ENCODE measurements at regions not wholly inside any gene's neighbourhood (a gene's known extent, or its start where the extent isn't known, plus 50 kb on each side); places are given as distances from the start of the nearest gene placed in this dataset.
"Not testable (repeated sequence)": the region's sequence is repeated elsewhere in the genome, so short reads cannot be mapped to it uniquely, and the experiment has no call there.

DNA sequence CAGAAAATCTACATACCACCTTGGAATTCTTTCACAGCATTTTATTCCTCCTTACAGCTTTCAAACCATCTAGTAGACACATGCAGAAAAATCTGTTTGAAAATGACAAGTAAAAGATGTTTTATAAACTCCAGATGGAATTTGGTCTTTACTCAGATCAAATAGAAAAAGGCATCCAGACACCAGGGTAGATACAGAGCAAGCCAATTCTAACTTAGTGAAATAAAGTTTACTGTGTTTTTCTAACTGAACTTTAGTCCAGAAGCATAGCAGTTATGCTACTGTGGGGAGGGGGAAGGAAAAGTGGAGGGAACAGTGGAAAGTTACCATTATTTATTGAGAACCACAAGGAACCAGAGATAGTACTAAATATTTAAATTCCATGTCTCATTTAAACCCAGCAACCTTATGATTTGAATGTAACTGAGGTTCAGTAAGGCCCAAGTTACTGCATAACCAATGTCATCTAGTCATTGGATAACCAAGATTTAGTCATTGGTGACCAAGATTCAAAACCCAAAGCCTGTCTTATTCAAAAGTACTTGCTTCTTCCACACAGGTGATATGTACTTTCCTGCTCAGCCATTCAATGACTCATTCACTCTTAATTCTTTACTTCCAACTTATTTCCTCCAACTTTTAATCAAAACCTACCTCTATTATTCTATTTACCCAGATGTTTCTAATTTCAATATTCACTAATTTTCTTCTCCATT lies 57.7 kb downstream of the RAD51AP2 start:
- no peak for DNase-seq

DNA sequence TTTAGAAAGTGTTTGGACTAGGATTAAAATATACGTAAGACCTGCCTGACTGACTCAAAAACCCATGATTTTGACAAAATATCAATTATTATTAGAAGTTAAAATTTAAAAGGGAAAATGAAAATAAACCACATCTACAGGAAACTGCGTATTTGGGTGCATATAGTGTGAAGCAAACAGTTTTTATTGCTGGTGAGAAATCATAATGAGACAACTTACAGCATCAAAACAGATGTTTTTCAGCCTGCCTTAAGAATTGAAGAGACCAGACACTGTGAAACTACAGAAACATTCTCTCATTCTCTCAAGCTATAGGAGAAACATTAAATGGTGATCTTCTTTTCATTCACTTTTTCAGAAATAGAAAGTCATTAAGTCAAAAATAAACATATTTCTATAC lies 62.9 kb downstream of the RAD51AP2 start:
- DNase-seq, result no peak

DNA sequence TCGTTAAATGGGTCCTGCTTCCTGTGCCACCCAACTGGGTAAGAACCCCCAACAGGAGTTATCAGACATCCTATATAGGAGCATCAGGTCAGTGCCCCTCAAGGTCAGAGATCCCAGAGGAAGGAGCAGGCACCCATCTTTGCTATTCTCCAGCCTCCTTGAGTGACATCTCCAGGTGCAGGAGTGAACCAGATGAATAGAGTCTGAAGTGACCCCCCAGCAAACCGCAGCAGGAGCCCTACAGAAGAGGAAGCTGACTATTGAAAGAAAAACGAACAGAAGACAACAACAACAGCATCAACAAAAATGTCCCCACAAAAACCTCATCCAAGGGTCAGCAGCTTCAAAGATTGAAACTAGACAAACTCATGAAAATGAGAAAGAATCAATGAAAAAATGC lies 72.0 kb downstream of the RAD51AP2 start:
- not testable (repeated sequence) for DNase-seq

DNA sequence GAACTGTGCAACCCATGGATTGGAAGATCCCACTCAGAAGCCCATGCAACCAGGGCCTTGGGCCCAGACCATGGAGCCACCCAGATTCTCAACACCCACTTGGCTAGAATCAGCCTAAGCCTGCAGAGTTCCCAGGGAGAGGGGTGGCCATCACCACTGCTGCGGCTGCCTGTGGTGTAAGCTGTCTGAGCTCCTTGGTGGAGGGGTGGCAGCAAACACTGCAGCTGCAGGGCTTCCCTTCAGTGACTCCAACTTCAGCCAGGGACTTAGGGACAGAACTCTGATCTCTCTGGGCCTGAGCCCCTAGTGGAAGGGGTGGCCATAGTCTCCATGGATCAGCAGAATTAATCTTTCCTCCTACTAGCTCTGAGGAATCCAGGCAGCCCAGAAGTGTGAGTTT lies 72.5 kb downstream of the RAD51AP2 start:
- DNase-seq, result no peak

DNA sequence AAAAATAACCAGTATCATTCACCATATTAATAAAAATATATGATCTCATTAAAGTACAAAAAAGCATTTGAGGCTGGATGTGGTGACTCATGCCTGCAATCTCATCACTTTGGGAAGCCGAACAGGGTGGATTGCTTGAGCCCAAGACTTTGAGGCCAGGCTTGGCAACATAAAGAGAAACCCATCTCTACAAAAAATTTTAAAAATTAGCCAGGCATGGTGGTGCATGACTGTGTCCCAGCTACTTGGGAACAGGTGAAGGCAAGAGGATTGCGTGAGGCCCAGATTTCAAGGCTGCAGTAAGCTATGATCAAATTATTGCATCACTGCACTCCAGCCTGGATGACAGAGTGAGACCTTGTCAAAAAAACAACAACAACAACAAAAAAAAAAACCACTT lies 75.9 kb downstream of the RAD51AP2 start:
- no peak for DNase-seq

DNA sequence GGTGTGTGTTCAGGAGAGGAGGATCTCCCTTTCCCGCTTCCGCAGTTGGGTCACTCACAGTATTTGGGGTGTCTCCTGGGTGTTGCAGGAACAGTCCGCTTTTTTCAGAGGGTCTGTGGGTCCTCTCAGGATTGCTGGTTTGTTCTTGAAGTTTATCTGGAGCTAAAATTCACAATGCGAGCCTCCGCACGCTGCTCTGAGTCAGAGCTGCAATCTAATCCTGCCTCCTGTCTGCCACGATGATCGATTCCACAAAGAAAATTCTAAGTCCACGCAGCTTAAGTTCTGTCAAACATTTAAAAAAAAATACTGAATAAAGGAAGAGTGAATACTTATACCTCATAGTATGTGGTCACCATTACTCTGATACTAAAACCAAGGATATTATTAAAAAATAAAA lies 76.5 kb downstream of the RAD51AP2 start:
- no peak for DNase-seq

DNA sequence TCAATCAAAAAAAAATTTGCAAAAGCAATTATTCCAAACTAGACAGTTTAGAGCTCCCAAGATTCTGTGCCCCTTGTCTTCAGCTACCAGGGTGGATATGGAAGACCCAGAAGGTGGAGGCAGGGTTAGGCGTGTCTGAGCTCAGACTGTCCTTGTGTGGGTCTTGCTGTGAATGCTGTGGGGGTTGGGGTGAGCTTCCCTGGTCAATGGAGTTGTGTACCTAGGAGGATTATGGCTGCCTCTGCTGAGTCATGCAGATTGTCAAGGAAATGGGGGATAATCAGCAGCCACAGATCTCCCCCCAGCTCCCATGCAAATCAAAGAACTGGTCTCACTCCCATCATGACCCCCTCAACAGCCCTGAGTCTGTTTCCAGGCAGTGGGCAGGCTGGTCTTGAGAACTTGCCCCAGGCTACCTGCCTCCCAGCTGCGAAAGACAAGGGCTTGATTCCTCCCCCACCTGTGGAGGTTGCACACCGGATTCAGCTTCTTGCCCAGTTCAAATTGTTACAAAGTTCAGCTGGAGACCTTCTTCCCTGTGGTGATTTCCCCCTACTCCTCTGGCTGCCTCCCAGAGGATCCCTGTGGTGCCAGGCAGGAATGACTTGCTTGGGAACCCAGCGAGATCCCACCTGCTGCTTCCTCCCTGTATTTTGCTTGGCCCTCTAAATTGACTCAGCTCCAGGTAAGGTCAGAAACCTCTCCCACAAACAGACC lies 77.0 kb downstream of the RAD51AP2 start:
- no peak for DNase-seq

DNA sequence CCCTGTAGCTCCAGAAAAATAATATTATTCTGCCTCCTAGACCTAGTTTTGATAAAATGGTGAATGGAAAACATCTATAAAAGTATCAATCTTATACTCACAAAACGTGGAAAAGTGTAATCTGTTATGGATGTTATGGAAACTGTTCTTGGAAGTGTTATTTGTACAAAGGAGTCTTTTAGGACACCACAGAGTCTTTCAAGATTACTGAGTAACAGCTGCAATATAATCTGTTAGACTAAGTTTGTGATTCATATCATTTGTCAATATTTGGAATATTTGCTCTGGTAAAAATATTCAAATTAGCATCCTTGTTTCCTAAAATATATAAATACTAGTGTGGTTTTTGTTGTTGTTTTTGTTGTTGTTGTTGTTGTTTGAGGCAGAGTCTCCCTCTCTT lies 87.9 kb downstream of the RAD51AP2 start:
- no peak for DNase-seq

DNA sequence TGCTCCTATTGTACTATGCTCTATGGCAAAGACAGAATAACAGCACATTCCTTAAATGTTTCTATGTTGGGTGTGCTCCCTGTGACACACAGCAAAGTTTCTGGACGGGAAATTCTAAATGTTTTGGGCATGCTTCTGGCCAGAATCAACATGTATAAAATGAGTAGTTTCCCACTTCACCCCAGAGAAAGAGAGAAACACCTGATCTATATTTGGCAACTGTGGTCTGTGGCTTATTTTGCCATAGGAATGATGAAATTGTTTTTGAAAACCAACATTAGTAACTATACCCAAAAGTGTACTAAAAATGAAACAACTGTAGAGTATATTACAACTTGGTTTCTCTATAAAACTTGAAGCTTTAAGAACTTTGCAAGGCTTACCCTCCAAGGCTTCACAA lies 89.1 kb downstream of the RAD51AP2 start:
- no peak for DNase-seq

DNA sequence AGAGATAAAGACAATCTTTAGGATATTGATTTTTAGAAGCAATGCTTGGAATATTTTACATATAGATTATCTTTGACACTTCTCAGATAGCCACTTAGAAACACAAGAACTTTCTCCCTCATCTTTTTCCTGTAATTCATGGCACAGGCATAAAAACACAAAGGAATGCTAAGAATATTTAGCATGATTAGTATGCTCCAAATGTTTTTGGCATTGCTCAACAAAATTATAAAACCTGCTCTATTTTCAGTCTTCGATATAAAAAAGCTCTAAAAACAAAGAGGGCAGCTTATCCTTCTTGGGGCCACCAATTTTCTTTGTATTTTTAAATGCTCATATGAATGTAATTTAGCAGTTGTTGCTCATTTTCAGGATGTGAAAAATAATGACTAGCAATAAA lies 90.8 kb downstream of the RAD51AP2 start:
- no peak for DNase-seq

DNA sequence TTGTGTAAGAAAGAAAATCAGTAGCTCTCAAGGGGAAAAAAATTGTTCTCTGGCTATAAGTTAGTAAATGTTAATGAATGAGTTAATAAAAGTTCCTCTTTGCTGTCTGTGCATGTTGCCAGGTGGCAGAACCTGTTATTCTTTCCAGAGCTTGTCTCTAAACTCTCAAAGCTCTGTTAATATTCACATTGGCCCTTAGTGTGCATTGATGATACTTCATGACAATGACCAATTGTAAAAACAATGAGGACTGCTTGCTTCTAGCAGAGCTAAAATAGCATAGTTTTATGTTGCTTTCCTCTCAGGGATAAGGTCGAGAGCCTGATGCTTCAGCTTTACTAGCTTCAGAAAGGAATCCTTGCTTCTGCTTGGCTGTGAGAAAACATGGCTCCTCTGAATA lies 91.5 kb downstream of the RAD51AP2 start:
- no peak for DNase-seq

DNA sequence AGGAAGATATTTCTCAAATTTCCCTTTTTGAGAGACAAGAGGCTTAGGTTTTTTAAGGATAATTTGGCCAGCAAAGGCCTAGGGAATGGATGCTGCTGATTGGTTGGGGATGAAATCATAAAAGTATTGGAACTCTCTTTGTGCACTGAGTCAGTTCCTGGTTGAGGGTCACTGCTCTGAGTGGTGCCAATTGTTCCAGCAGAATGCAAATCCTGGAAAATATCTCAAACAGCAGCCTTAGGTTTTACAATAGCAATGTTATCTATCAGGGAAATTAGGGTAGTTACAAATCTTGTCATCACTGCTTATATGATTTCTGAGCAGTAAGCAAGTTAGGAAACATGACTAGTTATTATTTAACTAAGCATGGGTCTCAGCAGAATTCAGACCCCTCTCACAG lies 96.2 kb downstream of the RAD51AP2 start:
- DNase-seq, result no peak

DNA sequence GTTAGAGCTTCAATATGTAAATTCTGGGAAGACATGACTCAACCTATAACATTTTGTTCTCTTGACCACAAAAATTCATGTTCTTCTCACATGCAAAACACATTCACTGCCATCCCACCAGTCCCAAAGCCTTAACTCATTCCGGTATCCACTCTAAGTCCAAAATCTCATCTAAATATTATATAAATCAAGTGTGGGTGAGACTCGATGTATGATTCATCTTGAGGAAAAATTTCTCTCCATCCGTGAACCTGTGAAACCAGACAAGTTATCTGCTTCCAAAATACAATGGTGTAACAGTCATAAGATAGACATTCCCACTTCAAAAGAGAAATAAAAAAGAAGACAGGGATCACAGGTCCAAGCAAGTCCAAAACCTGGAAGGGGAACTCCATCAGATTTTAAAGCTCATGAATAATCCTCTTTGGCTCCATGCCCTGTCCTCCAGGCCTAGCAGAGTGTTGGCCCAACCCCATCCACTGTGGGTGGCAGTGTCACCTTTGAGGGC lies 101.3 kb downstream of the RAD51AP2 start:
- no peak for DNase-seq

DNA sequence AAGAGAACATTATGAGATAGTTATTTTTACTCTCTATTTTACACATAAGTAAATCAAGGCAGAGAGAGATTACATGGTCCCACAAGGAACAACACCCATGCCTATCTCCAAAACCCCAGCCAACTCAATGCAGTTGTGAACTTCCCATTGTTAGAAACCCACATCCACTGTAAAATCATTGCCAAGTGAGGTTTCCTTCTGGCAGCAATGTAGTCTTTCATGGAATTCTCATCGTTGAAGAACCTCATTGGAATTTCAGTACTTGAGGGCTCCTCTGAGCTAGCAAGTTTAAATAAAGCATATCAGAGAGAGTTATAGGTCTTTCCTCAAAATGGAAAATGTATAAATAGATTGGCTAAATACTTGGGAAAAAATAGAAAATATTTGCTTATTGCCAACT lies 105.2 kb downstream of the RAD51AP2 start:
- DNase-seq, result no peak

DNA sequence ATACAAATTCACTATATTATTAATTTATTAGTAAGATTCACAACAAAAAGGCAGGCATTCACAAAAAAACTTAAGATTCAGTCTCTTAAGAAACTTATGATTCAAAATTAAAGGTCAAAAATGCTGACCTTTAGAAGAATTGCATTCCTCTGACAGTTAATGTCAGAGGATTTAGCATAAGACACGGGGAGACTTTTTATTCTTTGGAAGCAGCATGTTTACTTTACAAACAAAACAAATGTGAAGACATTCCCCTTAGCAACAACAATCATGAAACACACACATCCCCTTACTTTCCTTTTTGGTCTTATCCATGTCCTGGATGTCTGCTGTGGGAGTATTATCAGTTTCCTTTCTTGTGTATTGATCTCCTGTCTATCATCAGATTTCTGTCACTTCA lies 117.1 kb downstream of the RAD51AP2 start:
- no peak for DNase-seq

DNA sequence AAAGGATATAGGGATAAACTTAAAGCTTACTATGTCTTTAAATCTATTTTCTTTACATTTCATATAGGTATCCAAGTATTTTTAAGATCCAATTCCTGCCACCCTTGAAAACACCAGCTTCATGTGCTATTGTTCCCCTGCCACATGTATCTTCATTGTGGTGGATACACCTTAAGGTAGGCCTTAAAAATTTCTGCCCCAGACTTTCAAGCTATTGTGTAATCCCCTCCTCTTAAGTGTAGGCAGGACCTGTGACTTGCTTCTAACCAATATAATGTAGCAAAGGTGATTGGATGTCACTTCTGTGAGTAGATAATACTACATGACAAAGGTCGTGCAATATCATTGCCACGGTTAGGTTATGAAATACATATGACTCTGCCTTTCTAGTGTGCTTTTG lies 119.5 kb downstream of the RAD51AP2 start:
- DNase-seq, result no peak

DNA sequence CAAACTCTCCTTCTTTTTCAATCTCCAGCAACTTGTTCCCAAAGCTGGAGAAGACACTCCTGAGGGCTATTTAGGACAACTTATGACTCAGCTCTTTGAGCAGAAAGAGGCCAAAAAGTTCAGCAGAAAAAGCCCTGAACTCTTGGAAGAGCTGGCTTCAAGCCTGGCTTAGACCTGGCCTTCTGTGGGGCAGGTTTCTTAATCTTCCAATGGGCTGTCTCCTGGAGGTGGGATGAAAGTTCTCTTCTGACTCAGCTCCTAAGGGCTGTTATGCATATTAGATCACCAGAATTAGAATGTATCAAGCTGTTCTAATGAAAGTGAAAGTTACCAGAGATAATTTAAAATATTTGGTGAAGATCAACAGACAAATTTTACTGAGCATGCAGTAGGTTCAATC lies 129.4 kb downstream of the RAD51AP2 start:
- DNase-seq, result no peak

DNA sequence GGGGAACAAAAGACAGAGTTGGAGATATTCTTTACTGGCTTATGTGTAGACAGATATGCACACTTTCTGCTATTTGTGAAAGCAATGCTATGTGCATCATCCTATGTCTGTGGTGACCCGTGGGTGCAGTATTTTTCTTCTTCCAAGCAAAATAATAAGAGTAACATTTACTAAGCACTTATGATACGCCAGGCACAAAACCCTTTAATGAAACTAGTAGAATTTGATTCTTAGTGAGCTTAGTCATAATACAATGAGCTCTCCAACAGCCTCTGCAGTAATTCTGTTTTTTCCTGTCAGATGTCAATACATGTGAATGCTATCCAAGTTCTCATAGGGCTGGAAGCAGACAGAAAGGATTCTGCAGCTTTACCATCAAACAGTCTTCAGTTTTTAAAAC lies 130.6 kb downstream of the RAD51AP2 start:
- no peak for DNase-seq

DNA sequence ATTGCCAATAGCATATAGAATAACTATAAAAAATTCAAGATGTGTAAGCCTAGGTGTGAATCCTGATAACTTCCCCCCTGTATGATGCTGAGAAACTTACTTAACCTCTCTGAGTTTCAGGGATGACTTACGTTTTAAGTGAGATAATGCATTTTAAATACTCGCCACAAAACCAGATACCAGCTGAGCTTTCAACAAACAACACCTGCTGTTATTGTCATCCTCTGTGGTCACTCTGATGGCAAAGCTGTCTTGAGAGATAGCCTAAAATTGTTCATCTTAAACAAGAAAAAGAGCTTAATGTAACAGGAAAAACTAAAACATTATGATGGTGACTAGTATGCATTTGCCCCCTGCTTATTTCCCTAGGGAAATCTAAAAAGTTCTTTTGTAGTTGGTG lies 131.5 kb downstream of the RAD51AP2 start:
- DNase-seq, result no peak

DNA sequence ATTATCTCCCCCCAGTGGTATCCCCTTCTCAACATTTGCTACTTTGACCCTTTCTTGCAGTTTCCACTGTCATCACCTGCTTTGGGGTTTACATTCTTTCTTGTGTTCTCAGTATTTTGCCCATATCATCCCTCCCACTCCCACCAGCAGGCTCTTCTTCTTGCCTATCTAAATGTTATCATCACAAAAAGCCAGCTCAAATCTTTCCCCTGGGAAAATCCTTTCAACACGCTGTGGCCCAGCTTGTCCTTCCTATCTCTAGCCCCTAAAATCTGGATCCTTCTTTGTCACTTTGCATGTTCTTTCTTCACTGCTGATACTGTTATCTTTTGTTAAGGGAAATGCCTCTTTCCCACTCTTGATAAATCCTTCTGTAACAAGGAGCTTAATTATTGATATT lies 138.2 kb downstream of the RAD51AP2 start:
- no peak for DNase-seq

DNA sequence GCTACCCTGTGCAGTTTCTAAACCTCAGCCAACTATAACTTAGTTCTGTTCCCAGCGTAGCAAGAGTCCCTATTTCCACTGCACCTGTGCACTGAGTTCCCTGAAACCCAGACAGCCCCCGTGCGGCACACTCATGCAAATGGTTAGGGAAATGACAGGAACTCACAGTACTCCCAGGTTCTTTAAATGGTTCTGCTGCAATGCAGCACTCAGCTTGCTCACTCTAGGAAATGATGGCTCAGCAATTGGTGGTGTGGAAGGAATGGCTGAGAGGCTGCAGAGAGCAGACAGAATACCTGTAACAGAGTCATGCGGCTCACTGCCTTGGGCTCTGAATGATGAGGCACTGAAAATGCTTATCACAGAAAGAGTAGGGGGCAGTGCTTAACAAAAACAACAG lies 143.0 kb downstream of the RAD51AP2 start:
- no peak for DNase-seq

DNA sequence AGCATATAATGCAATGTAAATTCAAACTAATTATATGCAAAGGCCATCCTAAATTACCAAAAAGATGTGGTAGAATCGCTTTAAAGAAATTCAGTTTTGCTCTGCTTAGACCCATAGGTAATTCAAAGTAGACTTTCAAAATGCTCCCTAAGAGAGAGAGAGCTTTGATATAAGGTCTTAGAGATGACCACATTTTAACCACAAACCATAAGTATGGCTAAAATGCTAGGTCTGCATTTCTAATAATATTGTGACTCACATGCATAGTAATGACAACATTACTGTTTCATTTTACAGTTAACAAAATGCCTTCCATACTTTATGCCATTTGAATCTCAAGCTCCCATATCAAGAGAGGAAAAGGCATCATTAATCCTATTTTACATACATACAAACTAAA lies 144.5 kb downstream of the RAD51AP2 start:
- DNase-seq, result no peak

DNA sequence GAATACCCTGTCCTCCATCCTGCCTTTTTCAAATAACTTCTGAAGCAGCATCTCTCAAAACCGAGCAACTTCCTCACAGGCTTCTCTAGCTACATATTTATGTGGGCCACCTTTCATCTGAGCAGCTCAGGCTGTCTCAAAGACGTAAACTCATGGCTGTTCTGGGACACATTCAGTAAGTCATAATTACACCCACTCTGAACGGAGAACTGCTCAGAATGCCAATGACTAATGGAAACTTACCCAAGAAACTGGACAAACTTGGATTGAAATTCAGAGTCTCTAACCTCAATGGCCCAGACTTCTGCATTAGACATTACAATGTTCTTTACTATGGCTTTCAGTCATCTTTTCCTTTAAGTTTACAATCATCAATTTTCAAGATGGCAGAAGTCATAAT lies 145.2 kb downstream of the RAD51AP2 start:
- DNase-seq, result no peak

DNA sequence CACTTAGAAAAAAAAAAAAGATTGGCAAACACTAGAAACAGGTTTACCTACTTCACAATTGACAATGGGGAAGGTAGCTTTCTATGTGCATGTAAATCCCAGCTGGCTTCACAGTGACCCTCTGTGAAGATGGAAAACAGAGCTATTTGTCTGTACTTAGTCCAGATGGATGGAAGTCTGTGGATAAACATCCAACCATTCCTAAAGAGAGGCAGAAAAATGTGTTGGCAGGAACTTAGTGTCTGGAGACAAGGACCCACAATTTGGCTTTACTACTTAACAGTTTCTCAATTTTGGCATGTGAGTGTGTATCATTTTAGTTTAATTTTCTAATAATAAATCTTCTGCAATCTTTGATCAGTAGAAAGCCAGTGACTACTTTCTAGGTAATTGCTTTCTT lies 154.4 kb downstream of the RAD51AP2 start:
- DNase-seq, result no peak

DNA sequence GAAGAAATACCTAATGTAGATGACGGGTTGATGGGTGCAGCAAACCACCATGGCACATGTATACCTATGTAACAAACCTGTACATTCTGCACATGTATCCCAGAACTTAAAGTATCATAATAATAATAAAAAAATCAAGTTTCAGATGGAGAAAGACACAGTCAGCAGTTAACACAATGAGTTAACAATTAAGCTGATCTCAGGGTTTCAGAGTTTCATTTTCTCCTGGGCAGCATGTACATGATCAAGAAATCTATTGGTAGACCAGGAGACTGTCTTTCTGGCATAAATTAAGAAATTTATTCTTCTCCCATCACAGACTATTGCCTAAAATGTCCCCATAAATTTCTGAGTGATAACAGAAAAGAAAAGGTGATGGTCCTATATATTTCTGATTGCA lies 155.3 kb downstream of the RAD51AP2 start:
- DNase-seq, result no peak
